Smooth muscle cell (in vitro differentiated cells): ENCODE measurements at regions not wholly inside any gene's neighbourhood (a gene's known extent, or its start where the extent isn't known, plus 50 kb on each side); places are given as distances from the start of the nearest gene placed in this dataset.

ENCODE experiments used
- DNase-seq: peaks from one replicate; lab custom pipeline; 2025; ENCODE audit not compliant: unreplicated experiment; lab: John Stamatoyannopoulos, UW
- H2AFZ ChIP-seq: fragments of 200-600 bp; sonication (generic); 2 replicates; pipeline ENCODE4 v1.6.0; 2016; ENCODE audit warnings: antibody characterized with exemption, low read depth, mild to moderate bottlenecking
- H3F3A ChIP-seq: fragments of 200-600 bp; sonication (generic); 2 replicates; pipeline ENCODE4 v1.6.0; 2017; ENCODE audit warnings: antibody characterized with exemption, low read depth
- H3K27ac ChIP-seq: fragments of 200-600 bp; sonication (generic); 2 replicates; pipeline ENCODE4 v1.5.1; 2016; ENCODE audit warnings: low read depth, mild to moderate bottlenecking
- H3K27me3 ChIP-seq: fragments of 200-600 bp; sonication (generic); 2 replicates; pipeline ENCODE4 v1.6.1; 2016; ENCODE audit warnings: low read depth, mild to moderate bottlenecking
- H3K36me3 ChIP-seq: fragments of 200-600 bp; sonication (generic); 2 replicates; pipeline ENCODE4 v1.5.1; 2016; ENCODE audit warnings: low read depth
- H3K4me1 ChIP-seq: fragments of 200-600 bp; sonication (generic); 2 replicates; pipeline ENCODE4 v1.5.1; 2016; ENCODE audit warnings: low read depth
- H3K4me2 ChIP-seq: fragments of 200-600 bp; sonication (generic); 2 replicates; pipeline ENCODE4 v1.6.0; 2016; ENCODE audit warnings: mild to moderate bottlenecking
- H3K4me3 ChIP-seq: fragments of 200-600 bp; sonication (generic); 2 replicates; pipeline ENCODE4 v1.5.1; 2016; ENCODE audit warnings: mild to moderate bottlenecking
- H3K79me2 ChIP-seq: fragments of 200-600 bp; sonication (generic); 2 replicates; pipeline ENCODE4 v1.6.0; 2016; ENCODE audit warnings: low read depth, mild to moderate bottlenecking
- H3K9ac ChIP-seq: fragments of 200-600 bp; sonication (generic); 2 replicates; pipeline ENCODE4 v1.6.0; 2016; ENCODE audit warnings: low read depth
- H3K9me3 ChIP-seq: fragments of 200-600 bp; sonication (generic); replicated peaks from 2 replicates; pipeline ENCODE4 v1.5.1; 2016; ENCODE audit warnings: low read depth
- H4K20me1 ChIP-seq: fragments of 200-600 bp; sonication (generic); 2 replicates; pipeline ENCODE4 v1.6.0; 2016; ENCODE audit warnings: low read depth
- whole genome bisulfite sequencing: methylation state at CpG from one replicate; pipeline ENCODE4 v1.1.7; 2016; ENCODE audit warnings: low lambda C conversion rate; 5-methylcytosine and 5-hydroxymethylcytosine counted together
- TF ChIP-seq, protein P1 (sequence below): fragments of 200-600 bp; sonication (generic); IDR thresholded peaks from 2 replicates; pipeline ENCODE4 v1.5.1; 2017; ENCODE audit warnings: borderline replicate concordance, mild to moderate bottlenecking, antibody characterized with exemption; ENCODE audit not compliant: insufficient read depth, poor library complexity, severe bottlenecking

DNA sequence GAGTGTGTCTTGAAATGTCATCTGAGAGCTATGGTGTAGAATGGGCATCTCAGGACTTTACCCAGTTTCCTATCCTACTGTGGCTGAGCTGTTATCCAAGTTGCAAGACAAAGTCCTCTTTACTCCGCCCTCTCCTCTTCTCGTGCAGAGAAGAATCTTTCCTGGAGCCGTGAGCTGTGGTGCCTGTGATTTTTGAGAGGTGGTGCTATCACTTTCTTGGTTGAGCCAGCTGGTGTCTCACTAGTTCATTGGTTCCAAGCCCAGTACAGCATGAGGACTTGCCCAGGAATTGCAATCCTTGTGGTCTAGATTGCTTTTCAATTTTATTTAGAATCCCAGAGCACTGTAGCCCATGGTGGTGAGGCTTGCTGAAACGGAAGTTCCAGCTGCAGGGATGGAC is 2300.3 kb downstream of the MAT2B start:
- Histone ChIP-seq H3K4me1 (no peaks in the 10 kb centered on the region), H3K4me3 (no peak overlapping the region), H3F3A (no peaks in the 10 kb centered on the region), H4K20me1 (no peaks in the 10 kb centered on the region), H3K9ac (no peak overlapping the region), H3K4me2 (no peak overlapping the region), H3K27me3 (no peaks in the 10 kb centered on the region), H3K79me2 (no peaks in the 10 kb centered on the region), H3K27ac (no peak overlapping the region), H3K9me3 (no peaks in the 10 kb centered on the region), H2AFZ (no peak overlapping the region), H3K36me3 (no peaks in the 10 kb centered on the region)
- DNase-seq = no peak
- TF ChIP-seq, protein P1, sequence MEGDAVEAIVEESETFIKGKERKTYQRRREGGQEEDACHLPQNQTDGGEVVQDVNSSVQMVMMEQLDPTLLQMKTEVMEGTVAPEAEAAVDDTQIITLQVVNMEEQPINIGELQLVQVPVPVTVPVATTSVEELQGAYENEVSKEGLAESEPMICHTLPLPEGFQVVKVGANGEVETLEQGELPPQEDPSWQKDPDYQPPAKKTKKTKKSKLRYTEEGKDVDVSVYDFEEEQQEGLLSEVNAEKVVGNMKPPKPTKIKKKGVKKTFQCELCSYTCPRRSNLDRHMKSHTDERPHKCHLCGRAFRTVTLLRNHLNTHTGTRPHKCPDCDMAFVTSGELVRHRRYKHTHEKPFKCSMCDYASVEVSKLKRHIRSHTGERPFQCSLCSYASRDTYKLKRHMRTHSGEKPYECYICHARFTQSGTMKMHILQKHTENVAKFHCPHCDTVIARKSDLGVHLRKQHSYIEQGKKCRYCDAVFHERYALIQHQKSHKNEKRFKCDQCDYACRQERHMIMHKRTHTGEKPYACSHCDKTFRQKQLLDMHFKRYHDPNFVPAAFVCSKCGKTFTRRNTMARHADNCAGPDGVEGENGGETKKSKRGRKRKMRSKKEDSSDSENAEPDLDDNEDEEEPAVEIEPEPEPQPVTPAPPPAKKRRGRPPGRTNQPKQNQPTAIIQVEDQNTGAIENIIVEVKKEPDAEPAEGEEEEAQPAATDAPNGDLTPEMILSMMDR = no peak
- WGBS = 47% methylated on average over 4 of the region's 4 CpGs

GRCh38 chr5:165808335-165808734 is 2302.9 kb downstream of the MAT2B start:
- Histone ChIP-seq H3K4me2 (no peak overlapping the region), H2AFZ (no peak overlapping the region), H4K20me1 (no peaks in the 10 kb centered on the region), H3K79me2 (no peaks in the 10 kb centered on the region), H3K36me3 (no peaks in the 10 kb centered on the region), H3F3A (no peaks in the 10 kb centered on the region), H3K9me3 (no peaks in the 10 kb centered on the region), H3K4me3 (no peak overlapping the region), H3K27ac (no peak overlapping the region), H3K4me1 (no peaks in the 10 kb centered on the region), H3K9ac (no peak overlapping the region), H3K27me3 (no peaks in the 10 kb centered on the region)
- WGBS = 90% methylated on average over 3 of the region's 3 CpGs
- TF ChIP-seq, protein P1 = no peak
- no peak for DNase-seq

DNA sequence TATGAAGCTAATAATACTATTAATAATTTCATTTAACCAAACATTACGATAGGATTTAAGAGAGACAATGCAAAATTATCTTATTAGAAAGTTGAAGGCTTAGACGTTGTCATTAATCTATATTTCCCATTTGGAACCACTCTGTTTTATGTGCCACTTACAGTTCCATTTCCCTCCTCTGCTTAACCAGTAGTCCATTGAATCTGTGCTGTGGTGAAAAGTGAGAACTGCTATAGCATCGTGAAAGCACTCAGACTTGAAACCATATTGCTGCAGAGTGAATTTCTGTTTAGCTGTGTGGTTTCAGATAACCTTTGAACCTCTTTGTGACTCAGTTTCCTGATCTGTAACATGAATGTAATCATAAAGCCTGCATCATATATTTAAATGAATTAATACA is 2304.5 kb downstream of the MAT2B start:
- DNase-seq = no peak
- Histone ChIP-seq H3K4me3 (no peak overlapping the region), H3K36me3 (no peaks in the 10 kb centered on the region), H3F3A (no peaks in the 10 kb centered on the region), H2AFZ (no peak overlapping the region), H3K4me2 (no peak overlapping the region), H3K4me1 (no peaks in the 10 kb centered on the region), H3K79me2 (no peaks in the 10 kb centered on the region), H3K27ac (no peak overlapping the region), H3K27me3 (no peaks in the 10 kb centered on the region), H3K9me3 (no peaks in the 10 kb centered on the region), H3K9ac (no peak overlapping the region), H4K20me1 (no peaks in the 10 kb centered on the region)
- WGBS = 87% methylated on average over 3 of the region's 3 CpGs
- TF ChIP-seq, protein P1 = no peak

GRCh38 chr5:165829504-165829903 is 2324.1 kb downstream of the MAT2B start:
- no peak overlapping the region for H3K4me2 ChIP-seq
- no peaks in the 10 kb centered on the region for H3K9me3 ChIP-seq
- no peak for DNase-seq
- no peak overlapping the region for H3K27ac ChIP-seq
- no peak overlapping the region for H3K4me3 ChIP-seq
- H3K36me3 ChIP-seq = no peaks in the 10 kb centered on the region
- H3K4me1 ChIP-seq = no peaks in the 10 kb centered on the region
- H3K79me2 ChIP-seq = no peaks in the 10 kb centered on the region
- TF ChIP-seq, protein P1 = no peak
- no peak overlapping the region for H3K9ac ChIP-seq
- H3K27me3 ChIP-seq = no peaks in the 10 kb centered on the region
- 91% methylated on average over 6 of the region's 6 CpGs for WGBS
- H4K20me1 ChIP-seq = no peaks in the 10 kb centered on the region
- H3F3A ChIP-seq = no peaks in the 10 kb centered on the region
- H2AFZ ChIP-seq = no peak overlapping the region
